Endothelial cell of umbilical vein (primary cell): ENCODE measurements at regions not wholly inside any gene's neighbourhood (a gene's known extent, or its start where the extent isn't known, plus 50 kb on each side); places are given as distances from the start of the nearest gene placed in this dataset.
A peak's percentile ranks its signal among the peaks of the same experiment; 100 is the strongest.

ENCODE experiments used
- CTCF ChIP-seq, 2 donors: IDR thresholded peaks; 1 replicate in 1 of 2; 2 replicates in 1 of 2; pipeline ENCODE4 v1.5.1; 2011; ENCODE audit warnings: low read length in 2 of 2, mild to moderate bottlenecking in 2 of 2, moderate library complexity in 2 of 2, control low read depth in 1 of 2, inconsistent platforms in 1 of 2, low read depth in 1 of 2; ENCODE audit not compliant: insufficient read depth in 1 of 2; ENCODE audit errors: extremely low read depth in 1 of 2
- EZH2 ChIP-seq: IDR thresholded peaks from 2 replicates; pipeline ENCODE4 v1.6.1; 2012; ENCODE audit warnings: borderline replicate concordance, low read depth, mild to moderate bottlenecking, moderate library complexity, low read length, inconsistent platforms; ENCODE audit not compliant: severe bottlenecking
- GATA2 ChIP-seq: IDR thresholded peaks from 2 replicates; pipeline ENCODE4 v1.7.0; 2011; ENCODE audit warnings: low read depth, mild to moderate bottlenecking, moderate library complexity, mixed read lengths, low read length; ENCODE audit not compliant: insufficient read length, insufficient read depth
- POLR2A ChIP-seq: IDR thresholded peaks from 2 replicates; pipeline ENCODE4 v1.6.1; 2012; ENCODE audit warnings: low read depth, mild to moderate bottlenecking, control low read depth, low read length
- POLR2AphosphoS5 ChIP-seq: IDR thresholded peaks from 2 replicates; pipeline ENCODE4 v1.6.1; 2012; ENCODE audit warnings: low read depth, mild to moderate bottlenecking, control low read depth, low read length, moderate library complexity; ENCODE audit not compliant: insufficient read depth

- TF ChIP-seq CTCF (IDR thresholded peaks at IDR 0.05; ENCODE audit: extremely low read depth in 1 of 2, insufficient read depth in 1 of 2, low read depth in 1 of 2, low read length in 2 of 2) = peak; percentile 13 to 21
- no peak for TF ChIP-seq EZH2
- no peak for TF ChIP-seq GATA2
- TF ChIP-seq POLR2A = no peak
- TF ChIP-seq POLR2AphosphoS5 = no peak
These were observed 349.7 kb downstream of the BUD13 start for GRCh38 chr11:116422956-116423600.
